Bronchial epithelial cell (primary cell): ENCODE measurements at regions not wholly inside any gene's neighbourhood (a gene's known extent, or its start where the extent isn't known, plus 50 kb on each side); places are given as distances from the start of the nearest gene placed in this dataset.

Source experiments
- DNase-seq: peaks from one replicate; pipeline ENCODE4 v3.0.0-alpha.2; 2010; ENCODE audit warnings: low read depth
- FAIRE-seq: peaks from 2 replicates; lab custom pipeline; 2011; peaks lifted over from hg19 to GRCh38; lab: Jason Lieb, UNC
- H3K27me3 ChIP-seq: 2 replicates; pipeline ENCODE4 v1.5.1; 2011; ENCODE audit warnings: low read length; ENCODE audit not compliant: control insufficient read depth, insufficient read depth
- H3K36me3 ChIP-seq: 2 replicates; pipeline ENCODE4 v1.5.1; 2011; ENCODE audit warnings: low read length; ENCODE audit not compliant: control insufficient read depth, insufficient read depth
- H3K4me3 ChIP-seq: 2 replicates; pipeline ENCODE4 v1.5.1; 2011; ENCODE audit warnings: mild to moderate bottlenecking, low read depth, low read length, control low read depth
- CTCF ChIP-seq: IDR thresholded peaks from 2 replicates; pipeline ENCODE4 v1.5.1; 2011; ENCODE audit warnings: mild to moderate bottlenecking, moderate library complexity, low read length, control low read depth, inconsistent platforms; ENCODE audit not compliant: insufficient read depth, severe bottlenecking

- FAIRE-seq (no peak), DNase-seq (no peak)
- Histone ChIP-seq H3K27me3 (no peaks in the 10 kb centered on the region), H3K4me3 (no peak overlapping the region), H3K36me3 (peaks cover 1% of the 10 kb centered on the region)
- TF ChIP-seq CTCF, result no peak
Measured at GRCh38 chr7:149566103-149566502, 68.5 kb upstream of the ZNF746 start.

- no peak for FAIRE-seq
- no peak for TF ChIP-seq CTCF
- H3K36me3 ChIP-seq, result peaks cover 3% of the 10 kb centered on the region
Measured at GRCh38 chr7:149565096-149565382, 67.4 kb upstream of the ZNF746 start.

GRCh38 chr7:149564340-149565095 is 66.9 kb upstream of the ZNF746 start:
- DNase-seq (no peak), FAIRE-seq (no peak)
- Histone ChIP-seq H3K27me3 (no peaks in the 10 kb centered on the region), H3K36me3 (peaks cover 3% of the 10 kb centered on the region), H3K4me3 (no peak overlapping the region)
- TF ChIP-seq CTCF, result no peak

More at GRCh38 chr7:149565096-149565382, 67.4 kb upstream of the ZNF746 start:
- Histone ChIP-seq H3K27me3 (no peaks in the 10 kb centered on the region), H3K4me3 (no peak overlapping the region)
- no peak for DNase-seq

DNA sequence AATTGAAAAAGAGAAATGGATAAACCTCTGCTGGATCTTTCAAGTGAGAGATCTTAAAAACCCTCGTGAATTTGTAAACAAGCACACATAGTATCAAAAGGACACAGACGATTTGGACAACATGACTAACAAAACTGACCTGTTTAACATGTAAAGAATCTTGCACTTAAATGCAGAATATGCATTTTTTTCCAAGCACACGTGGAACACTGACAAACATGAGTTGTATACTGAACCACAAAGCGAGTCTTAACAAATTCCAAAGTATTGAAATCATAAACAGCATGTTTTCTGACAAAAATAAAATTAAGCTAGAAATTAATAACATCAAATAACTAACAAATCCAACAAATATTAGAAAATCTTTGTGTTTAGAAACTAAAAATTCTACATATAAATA is 65.0 kb upstream of the ZNF746 start:
- TF ChIP-seq CTCF, result no peak
- peaks cover 3% of the 10 kb centered on the region for H3K36me3 ChIP-seq
- H3K4me3 ChIP-seq, result no peak overlapping the region
- DNase-seq, result peak; percentile 70
- no peaks in the 10 kb centered on the region for H3K27me3 ChIP-seq
- no peak for FAIRE-seq

GRCh38 chr7:149561072-149561471 is 63.5 kb upstream of the ZNF746 start:
- TF ChIP-seq CTCF, result no peak
- Histone ChIP-seq H3K4me3 (no peak overlapping the region), H3K36me3 (peaks cover 4% of the 10 kb centered on the region), H3K27me3 (no peaks in the 10 kb centered on the region)
- FAIRE-seq, result no peak
- DNase-seq, result no peak

DNA sequence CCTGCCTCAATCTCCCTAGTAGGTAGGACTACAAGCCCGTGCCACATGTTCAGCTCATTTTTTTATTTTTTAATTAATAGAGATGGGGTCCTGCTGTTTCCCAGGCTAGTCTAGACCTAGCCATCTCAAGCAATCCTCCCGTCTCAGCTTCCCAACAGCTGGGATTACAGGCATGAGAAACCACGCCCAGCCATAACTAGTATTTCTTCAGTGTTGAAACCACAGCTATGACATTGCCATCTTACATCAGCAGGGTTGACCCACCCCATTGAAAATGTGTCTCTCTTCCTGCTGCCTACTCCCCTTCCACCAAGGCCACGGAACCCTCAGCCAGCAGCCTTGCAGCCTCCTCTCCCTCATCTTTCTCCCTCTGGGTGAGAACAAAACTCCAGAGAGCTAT is 62.1 kb upstream of the ZNF746 start:
- H3K27me3 ChIP-seq, result no peaks in the 10 kb centered on the region
- DNase-seq (peak; percentile 57), FAIRE-seq (peak; percentile 62)
- no peak for TF ChIP-seq CTCF
- no peak overlapping the region for H3K4me3 ChIP-seq
- H3K36me3 ChIP-seq, result peaks cover 4% of the 10 kb centered on the region
